GM18907 (cell line): ENCODE measurements at regions not wholly inside any gene's neighbourhood (a gene's known extent, or its start where the extent isn't known, plus 50 kb on each side); places are given as distances from the start of the nearest gene placed in this dataset.

ENCODE experiments used
- ATAC-seq: cut with Tn5 transposase; IDR thresholded peaks from one replicate; pipeline ENCODE4 v1.9.1; 2021; ENCODE audit warnings: mild to moderate bottlenecking, moderate library complexity; ENCODE audit not compliant: unreplicated experiment

- ATAC-seq, result no peak
These were observed 65.4 kb upstream of the ESRRG start for GRCh38 chr1:216788671-216789070.

- ATAC-seq, result no peak
These were observed 62.5 kb upstream of the ESRRG start for GRCh38 chr1:216785737-216786136.

- no peak for ATAC-seq
These were observed 62.0 kb upstream of the ESRRG start for GRCh38 chr1:216785221-216785620.

- no peak for ATAC-seq
These were observed 56.5 kb upstream of the ESRRG start for GRCh38 chr1:216779686-216780085.

- no peak for ATAC-seq
These were observed 55.5 kb upstream of the ESRRG start for GRCh38 chr1:216778737-216779136.

- no peak for ATAC-seq
These were observed 53.9 kb upstream of the ESRRG start for GRCh38 chr1:216777148-216777547.
